Heart right ventricle (tissue), 16 donors: ENCODE measurements at regions not wholly inside any gene's neighbourhood (a gene's known extent, or its start where the extent isn't known, plus 50 kb on each side); places are given as distances from the start of the nearest gene placed in this dataset.

Experiments used
- ATAC-seq, 8 donors: fragments of 200-7000 bp; cut with Tn5 transposase; one replicate each; pipeline ENCODE4 v1.9.1; 2020; ENCODE audit warnings: mild to moderate bottlenecking in 8 of 8, moderate library complexity in 8 of 8, moderate number of reproducible peaks in 1 of 8
- DNase-seq, 2 donors: peaks; one replicate each; pipeline ENCODE4 v3.0.0-alpha.2; 2020
- H3K27ac ChIP-seq, 10 donors: fragments of 200-600 bp; sonication (generic) in 2 of 10; one replicate each; pipeline versions ENCODE4 v1.5.0 to v1.8.0; 2020 to 2022; ENCODE audit warnings: mild to moderate bottlenecking in 3 of 10
- H3K27me3 ChIP-seq, 7 donors: fragments of 200-600 bp; one replicate each; pipeline ENCODE4 v1.8.0; 2021 to 2022; ENCODE audit warnings: mild to moderate bottlenecking in 2 of 7
- H3K36me3 ChIP-seq, 9 donors: fragments of 200-600 bp; sonication (generic) in 1 of 9; one replicate each; pipeline versions ENCODE4 v1.5.0 to v1.8.0; 2020 to 2022; ENCODE audit warnings: mild to moderate bottlenecking in 2 of 9
- H3K4me1 ChIP-seq, 9 donors: fragments of 200-600 bp; sonication (generic) in 1 of 9; one replicate each; pipeline versions ENCODE4 v1.5.0 to v1.8.0; 2020 to 2022; ENCODE audit warnings: mild to moderate bottlenecking in 4 of 9
- H3K4me3 ChIP-seq, 10 donors: fragments of 200-600 bp; sonication (generic) in 2 of 10; one replicate each; pipeline versions ENCODE4 v1.5.0 to v1.8.0; 2020 to 2022; ENCODE audit warnings: mild to moderate bottlenecking in 7 of 10, moderate library complexity in 2 of 10
- H3K9me3 ChIP-seq, 11 donors: fragments of 200-600 bp in 10 of 11; sonication (generic) in 2 of 11; one replicate each; pipeline versions ENCODE4 v1.5.0 to v1.8.0; 2013 to 2022; ENCODE audit warnings: mild to moderate bottlenecking in 2 of 11, control low read depth in 1 of 11, moderate library complexity in 1 of 11
- CTCF ChIP-seq, 9 donors: fragments of 200-600 bp; sonication (generic) in 2 of 9; IDR thresholded peaks; one replicate each; pipeline versions ENCODE4 v1.5.0 to v1.8.0; 2021 to 2022; ENCODE audit warnings: antibody characterized with exemption in 9 of 9, mild to moderate bottlenecking in 5 of 9, moderate library complexity in 1 of 9
- WGBS, 2 donors: extraction: QIAGEN DNeasy Blood & Tissue Kit; methylation state at CpG; one replicate each; pipeline ENCODE4 v1.1.7; 2013; ENCODE audit warnings: inconsistent platforms in 1 of 2; 5-methylcytosine and 5-hydroxymethylcytosine counted together
- intact Hi-C, 10 donors: fragments of 100-400 bp; cut with DNase I; formaldehyde crosslinking; loops; one replicate each; pipeline versions ENCODE4 v1.11.1 to v1.14.2; 2022
- donor health status: Arrhythmogenic right ventricular cardiomyopathy.
- donor health status: ischemic (EF 13 %, LVEDD 7.1; RV severe dilation, severe dysfunction).
- donor health status: healthy with polysubstance abuse.
- donor health status: DM: no; HTN: yes; CAD: no.
- donor health status: DM: no; HTN: no; CAD: no.
- donor health status: ischemic (EF 25% LVEDD 6.9; RV normal size, moderate dysfunction).
- donor health status: ischemic (EF 25% LVEDD 5.7; RV mildly dilated, moderate dysfunction).
- donor health status: healthy.
- donor health status: DM: yes; HTN: yes; CAD: no.
- donor health status: Ischemic cardiomyopathy.
- donor health status: ischemic (EF 35%, LVEDD 5.7; RV mildly dilated, moderate dysfunction).
- donor health status: nonischemic (EF 11% LVEDD 7.7; RV severe dilation, severe dysfunction).
- donor health status: DM: yes; HTN: yes; CAD: no.
- donor health status: PGD.
- donor health status: ischemic (EF 29% LVEDD 5.4; RV normal size, mild dysfunction).
- donor health status: nonischemic (EF 23%, LVEDD 6.1; RV moderate dilation, normal function).

DNA sequence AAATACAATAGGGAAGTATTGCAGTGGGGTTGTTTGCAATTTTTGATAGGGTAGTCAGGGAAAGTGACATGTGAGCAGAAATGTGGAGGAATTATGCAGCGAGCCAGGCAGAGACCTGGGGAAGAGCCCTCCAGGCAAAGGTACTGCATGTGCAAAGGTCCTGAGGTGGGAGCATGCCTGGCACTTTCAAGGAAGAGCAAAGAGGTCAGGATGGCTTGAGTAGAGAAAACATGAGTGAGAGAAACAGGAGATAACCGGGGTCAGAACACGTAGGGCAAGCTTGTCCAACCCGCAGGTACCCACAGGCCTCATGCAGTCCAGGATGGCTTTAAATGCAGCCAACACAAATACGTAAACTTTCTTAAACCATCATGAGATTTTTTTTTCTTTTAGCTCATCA is 71.0 kb downstream of the COQ2 start:
- H3K9me3 ChIP-seq, result no peaks in the 10 kb centered on the region
- WGBS, 2 donors, result 85 to 92% methylated on average over 5 of the region's 5 CpGs

DNA sequence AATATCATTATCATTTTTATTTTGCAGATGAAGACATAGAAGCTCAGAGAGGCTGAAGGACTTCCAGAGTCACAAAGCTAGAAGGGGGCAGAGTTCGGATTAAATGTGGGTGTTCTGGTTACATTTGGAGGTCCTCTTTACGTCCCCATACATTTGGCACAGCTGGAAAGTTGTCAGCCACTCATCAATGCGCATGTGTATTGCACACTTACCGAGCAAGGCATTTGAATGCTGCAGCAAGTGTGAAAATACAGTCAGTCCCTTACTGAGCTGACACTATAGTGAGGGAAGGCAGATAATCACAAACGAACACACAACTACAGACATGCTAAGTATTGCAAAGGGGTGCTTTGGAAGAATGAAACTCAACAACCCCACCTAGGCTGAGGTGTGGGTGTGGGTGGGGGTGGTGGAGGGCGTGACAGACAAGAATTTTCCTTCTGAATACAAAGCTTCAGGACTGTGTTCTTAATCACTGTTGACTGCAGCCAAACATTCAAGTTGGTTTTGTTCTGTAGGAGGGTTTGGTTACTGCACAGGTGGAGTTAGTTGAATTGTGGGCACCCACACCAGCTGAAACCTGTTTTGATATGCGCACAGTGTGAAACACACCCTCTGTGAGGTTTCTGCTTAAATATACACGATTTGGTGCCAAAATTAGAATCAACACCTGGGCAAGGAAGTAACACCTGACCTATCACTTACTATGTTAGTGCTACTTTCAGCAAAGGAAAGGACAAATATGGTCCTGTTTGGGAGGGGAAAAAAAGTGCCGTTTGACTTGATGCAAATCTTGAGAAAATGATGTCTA is 72.4 kb downstream of the COQ2 start:
- no peak for TF ChIP-seq CTCF (IDR thresholded peaks at IDR 0.05)
- peak overlapping the region in 1 of 10 donors; percentile 31 for H3K27ac ChIP-seq
- H3K9me3 ChIP-seq, result no peaks in the 10 kb centered on the region
- WGBS, 2 donors, result 49 to 55% methylated on average over 9 of the region's 9 CpGs
- peaks cover 0 to 35% (median 0%) of the 10 kb centered on the region in 9 donors for H3K4me1 ChIP-seq
- no peaks in the 10 kb centered on the region for H3K36me3 ChIP-seq
- DNase-seq, result no peak
- peak in 1 of 8 donors; percentile 29 for ATAC-seq
- intact Hi-C loops, result no loop called here
- H3K27me3 ChIP-seq, result no peaks in the 10 kb centered on the region
- H3K4me3 ChIP-seq, result no peak overlapping the region

More for the DNA sequence above, 71.0 kb downstream of the COQ2 start:
- ATAC-seq (no peak), DNase-seq (no peak)
- no peak for TF ChIP-seq CTCF (IDR thresholded peaks at IDR 0.05)
- H3K27ac ChIP-seq, result no peak overlapping the region
- intact Hi-C loops, result no loop called here
- H3K36me3 ChIP-seq, result no peaks in the 10 kb centered on the region
- H3K4me1 ChIP-seq, result peaks cover 0 to 47% (median 0%) of the 10 kb centered on the region in 9 donors
- no peak overlapping the region for H3K4me3 ChIP-seq
- H3K27me3 ChIP-seq, result no peaks in the 10 kb centered on the region

- Histone ChIP-seq H3K4me1 (peaks cover 0 to 20% (median 0%) of the 10 kb centered on the region in 9 donors), H3K4me3 (no peak overlapping the region), H3K9me3 (no peaks in the 10 kb centered on the region), H3K27me3 (no peaks in the 10 kb centered on the region), H3K36me3 (no peaks in the 10 kb centered on the region), H3K27ac (no peak overlapping the region)
- no peak for TF ChIP-seq CTCF (IDR thresholded peaks at IDR 0.05)
- ATAC-seq (no peak), DNase-seq (no peak)
- intact Hi-C loops, result no loop called here
- 57 to 60% methylated on average over 4 of the region's 4 CpGs for WGBS, 2 donors
These were observed 75.2 kb downstream of the COQ2 start for GRCh38 chr4:83209419-83209818.

GRCh38 chr4:83208371-83209365 is 75.9 kb downstream of the COQ2 start:
- 92 to 95% methylated on average over 4 of the region's 4 CpGs for WGBS, 2 donors
- no peak for TF ChIP-seq CTCF (IDR thresholded peaks at IDR 0.05)
- peaks cover 0 to 20% (median 0%) of the 10 kb centered on the region in 9 donors for H3K4me1 ChIP-seq
- DNase-seq, result no peak
- ATAC-seq, result no peak
- H3K27ac ChIP-seq, result no peak overlapping the region
- no peaks in the 10 kb centered on the region for H3K9me3 ChIP-seq
- H3K27me3 ChIP-seq, result no peaks in the 10 kb centered on the region
- no peaks in the 10 kb centered on the region for H3K36me3 ChIP-seq
- H3K4me3 ChIP-seq, result no peak overlapping the region
- intact Hi-C loops, result no loop called here
